GM19452 (cell line): ENCODE measurements at regions not wholly inside any gene's neighbourhood (a gene's known extent, or its start where the extent isn't known, plus 50 kb on each side); places are given as distances from the start of the nearest gene placed in this dataset.
"Not testable (repeated sequence)": the region's sequence is repeated elsewhere in the genome, so short reads cannot be mapped to it uniquely, and the experiment has no call there.

Source experiments
- ATAC-seq: cut with Tn5 transposase; IDR thresholded peaks from one replicate; pipeline ENCODE4 v1.9.1; 2021; ENCODE audit not compliant: unreplicated experiment

DNA sequence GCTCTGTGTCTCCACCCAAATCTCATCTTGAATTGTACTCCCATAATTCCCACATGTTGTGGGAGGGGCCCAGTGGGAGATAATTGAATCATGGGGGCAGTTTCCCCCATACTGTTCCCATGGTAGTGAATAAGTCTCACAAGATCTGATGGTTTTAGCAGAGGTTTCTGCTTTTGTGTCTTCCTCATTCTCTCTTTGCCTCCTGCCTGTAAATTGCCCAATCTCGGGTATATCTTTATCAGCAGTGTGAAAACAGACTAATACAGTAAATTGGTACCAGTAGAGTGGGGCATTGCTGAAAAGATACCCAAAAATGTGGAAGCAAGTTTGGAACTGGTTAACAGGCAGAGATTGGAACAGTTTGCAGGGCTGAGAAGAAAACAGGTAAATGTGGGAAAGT lies 278.1 kb upstream of the PCDH9 start:
- ATAC-seq, result not testable (repeated sequence)

DNA sequence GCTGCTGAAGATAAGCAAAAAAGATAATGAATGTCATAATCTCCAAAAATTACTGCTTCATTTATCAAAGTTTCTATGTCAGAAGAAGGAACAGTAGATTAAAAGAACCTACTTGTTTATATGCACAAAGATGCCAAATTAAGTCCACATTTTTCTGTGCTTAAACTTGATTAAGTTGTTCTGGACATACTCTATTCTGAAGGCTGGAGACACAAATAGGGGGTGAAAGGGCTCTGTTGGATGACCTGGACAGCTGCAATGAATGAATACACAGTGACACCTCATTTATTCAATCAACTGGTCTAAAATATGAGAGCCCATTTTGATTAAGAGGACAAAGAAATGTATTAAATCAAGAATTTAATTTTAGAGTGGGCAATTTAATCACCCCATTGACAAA lies 276.3 kb upstream of the PCDH9 start:
- no peak for ATAC-seq

DNA sequence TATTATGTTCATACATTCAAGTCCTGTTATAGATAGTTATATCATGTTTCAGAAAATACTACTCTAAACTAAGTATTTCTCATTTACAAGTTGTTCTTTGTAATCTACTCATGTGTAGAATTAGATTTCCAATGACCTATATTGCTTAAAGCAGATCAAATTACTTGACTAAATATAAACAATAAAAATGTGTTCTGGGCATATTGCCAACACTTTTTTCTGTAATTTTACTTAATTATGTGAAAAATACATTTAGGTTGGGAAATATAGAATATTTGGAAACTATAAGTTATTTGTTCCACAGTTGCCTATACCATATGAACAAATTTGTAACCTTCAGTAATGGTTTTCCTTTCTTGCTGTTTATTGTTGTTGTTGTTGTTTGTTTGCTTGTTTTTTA lies 275.2 kb upstream of the PCDH9 start:
- no peak for ATAC-seq

GRCh38 chr13:67498948-67499347 lies 268.8 kb upstream of the PCDH9 start:
- no peak for ATAC-seq

- no peak for ATAC-seq
These were observed 263.7 kb upstream of the PCDH9 start for GRCh38 chr13:67493835-67494234.

DNA sequence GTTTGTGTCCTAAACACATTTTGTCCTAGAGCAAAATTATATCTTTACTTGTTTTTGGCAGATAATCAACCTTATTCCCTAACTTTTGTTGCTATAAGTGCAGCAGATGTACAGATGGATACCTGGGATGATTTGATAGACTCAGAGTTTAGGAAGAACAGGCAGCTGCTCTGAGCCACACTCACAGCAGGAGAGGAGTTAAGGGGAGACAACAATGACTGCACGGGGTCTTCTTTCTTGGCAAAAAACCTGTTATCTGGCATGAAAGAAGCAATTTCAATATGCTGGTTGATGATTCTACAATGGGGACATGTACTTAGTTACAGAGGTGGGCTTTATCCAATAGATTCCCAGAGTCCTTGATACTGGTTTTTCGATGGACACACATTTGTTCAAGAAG lies 258.9 kb upstream of the PCDH9 start:
- ATAC-seq, result no peak

DNA sequence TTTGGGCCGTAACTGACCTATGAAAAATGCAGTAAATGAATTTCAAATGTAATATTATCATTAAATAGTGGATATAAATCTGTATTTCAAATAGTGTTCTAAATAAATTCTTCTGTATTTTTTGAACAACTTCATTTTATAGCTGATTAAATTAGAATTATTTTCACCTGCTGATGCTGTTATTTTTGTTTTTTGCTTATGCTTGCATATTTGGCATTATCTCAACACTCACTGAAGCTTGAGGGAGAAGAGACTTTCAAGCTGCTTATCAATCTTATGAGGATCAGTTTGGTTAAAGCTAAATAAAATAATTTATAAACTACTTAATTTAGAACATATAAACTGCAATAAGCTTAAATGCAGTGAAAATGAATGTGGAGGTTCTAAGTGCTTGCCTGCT lies 251.3 kb upstream of the PCDH9 start:
- no peak for ATAC-seq

DNA sequence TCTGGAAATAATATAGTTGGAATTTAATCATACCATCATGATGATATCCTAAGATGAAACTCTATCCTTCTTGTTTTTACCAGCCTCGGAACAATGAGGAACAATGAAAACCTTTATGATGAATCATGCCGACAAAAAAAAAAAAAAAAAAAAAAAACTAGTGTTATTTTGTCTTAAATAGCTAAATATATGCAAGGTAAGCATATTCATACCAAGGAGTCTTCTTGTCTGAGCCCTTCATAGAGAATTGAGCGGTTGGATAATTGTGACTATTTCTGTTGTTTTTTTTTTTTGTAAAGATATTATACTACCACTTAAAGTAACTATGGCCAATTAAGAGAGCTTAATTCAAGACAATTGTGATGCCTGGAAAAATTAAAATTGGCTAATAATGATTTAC lies 244.0 kb upstream of the PCDH9 start:
- no peak for ATAC-seq

DNA sequence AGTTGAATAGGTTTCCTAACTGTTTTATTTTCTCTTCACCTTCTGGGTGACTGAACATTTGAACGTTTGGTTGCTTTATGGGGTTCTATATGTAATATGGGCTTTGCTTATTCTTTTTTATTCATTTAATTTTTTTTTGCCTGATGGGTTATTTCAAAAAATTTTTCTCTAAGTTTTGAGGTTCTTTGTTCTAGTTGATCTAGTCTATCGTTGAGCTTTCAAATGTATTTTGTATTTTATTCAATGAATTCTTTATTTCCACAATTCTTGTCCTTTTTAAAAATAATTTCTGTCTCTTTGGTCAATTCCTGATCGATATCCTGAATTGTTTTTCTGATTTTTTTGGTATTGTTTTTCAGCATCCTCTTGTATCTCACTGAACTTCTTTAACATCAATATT lies 239.5 kb upstream of the PCDH9 start:
- no peak for ATAC-seq

- no peak for ATAC-seq
These were observed 236.4 kb upstream of the PCDH9 start for GRCh38 chr13:67466569-67466968.

DNA sequence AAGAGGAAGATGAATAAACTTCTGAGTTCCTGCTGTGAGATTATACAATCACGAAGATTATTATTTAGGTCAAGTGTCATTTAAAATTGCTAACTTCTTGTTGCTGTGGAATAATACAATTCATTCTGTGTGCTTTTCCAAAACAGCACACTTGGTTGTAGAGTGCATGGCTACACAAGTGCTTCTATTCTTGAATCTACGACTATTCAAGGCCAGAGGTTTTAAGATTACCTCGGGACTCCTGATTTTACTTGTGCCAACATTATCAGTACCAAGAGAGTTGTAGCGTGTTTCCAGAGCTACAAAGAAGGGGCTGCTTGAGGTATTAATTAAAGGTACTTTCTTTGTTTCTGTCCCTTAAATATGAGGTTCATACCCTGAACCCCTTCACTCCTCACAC lies 234.0 kb upstream of the PCDH9 start:
- no peak for ATAC-seq

GRCh38 chr13:67462098-67462497 lies 232.0 kb upstream of the PCDH9 start:
- no peak for ATAC-seq

- ATAC-seq, result not testable (repeated sequence)
These were observed 222.4 kb upstream of the PCDH9 start for GRCh38 chr13:67452526-67452925.

DNA sequence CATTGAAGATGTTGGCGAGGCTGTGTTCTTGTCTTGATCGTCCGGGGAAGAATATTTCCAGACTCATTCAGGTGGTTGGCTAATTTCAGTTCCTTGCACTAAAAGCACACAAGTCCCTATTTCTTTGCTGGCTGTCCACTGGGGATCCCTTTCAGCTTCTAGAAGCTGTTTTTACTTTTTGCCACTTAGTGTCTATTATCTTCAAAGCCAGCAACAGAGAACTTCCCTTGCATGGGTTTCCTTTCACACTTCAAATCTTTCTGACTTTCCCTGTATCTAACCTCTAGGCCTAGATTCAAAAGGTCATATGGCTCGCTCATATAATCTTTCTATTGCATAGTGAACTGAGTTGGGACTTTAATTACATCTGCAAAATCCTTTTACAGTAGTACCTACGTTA lies 215.3 kb upstream of the PCDH9 start:
- no peak for ATAC-seq

DNA sequence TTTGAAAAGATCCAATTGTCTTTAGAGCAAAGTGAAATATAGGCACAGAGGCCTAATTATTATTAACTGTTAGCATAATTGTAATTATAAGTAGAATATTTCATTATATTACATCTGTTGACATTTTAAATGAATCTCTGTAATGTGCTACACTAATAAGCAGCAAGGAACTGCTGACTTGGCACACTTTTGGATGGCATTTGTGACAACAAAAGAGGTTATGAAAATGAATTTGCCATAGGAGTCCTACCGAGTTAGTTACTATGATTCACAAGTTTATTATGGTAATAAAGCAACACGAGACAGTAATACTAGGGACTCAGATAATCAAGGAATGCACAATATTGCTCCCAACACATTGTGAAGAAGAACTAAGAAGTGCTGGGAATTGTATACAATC lies 213.8 kb upstream of the PCDH9 start:
- no peak for ATAC-seq

DNA sequence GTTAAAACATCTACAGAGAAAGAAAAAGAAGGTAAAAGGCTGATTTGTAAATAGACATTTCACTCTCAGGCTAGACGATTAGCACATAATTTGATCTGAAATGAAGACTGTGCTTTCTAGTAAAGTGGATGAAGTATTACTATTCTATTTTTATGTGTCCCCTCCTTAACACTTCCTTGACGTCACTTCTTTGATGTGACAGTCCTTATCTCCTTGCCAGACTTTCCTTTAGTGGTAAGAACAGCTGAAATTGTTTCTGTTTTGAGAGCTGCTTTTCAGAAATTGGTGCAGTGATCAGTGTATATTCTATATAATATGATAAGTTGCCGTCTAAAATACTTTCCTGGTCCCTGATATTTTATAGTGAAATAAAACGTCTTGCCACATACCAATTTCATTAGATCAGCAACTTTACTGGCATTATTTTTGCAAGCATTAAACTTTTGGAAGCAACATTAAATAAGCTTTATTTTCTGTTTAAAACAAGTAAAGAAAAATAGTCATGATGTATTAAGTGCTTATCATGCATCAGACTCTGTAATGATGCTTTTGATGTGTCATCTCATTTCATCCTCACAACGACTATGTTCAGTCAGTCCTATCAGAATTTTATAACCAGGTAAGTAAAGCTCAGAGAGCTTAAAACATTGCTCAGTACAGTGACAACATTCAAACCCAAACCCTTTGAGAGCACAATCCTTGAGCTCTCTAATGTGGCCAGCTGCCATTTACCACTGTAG lies 210.3 kb upstream of the PCDH9 start:
- no peak for ATAC-seq

DNA sequence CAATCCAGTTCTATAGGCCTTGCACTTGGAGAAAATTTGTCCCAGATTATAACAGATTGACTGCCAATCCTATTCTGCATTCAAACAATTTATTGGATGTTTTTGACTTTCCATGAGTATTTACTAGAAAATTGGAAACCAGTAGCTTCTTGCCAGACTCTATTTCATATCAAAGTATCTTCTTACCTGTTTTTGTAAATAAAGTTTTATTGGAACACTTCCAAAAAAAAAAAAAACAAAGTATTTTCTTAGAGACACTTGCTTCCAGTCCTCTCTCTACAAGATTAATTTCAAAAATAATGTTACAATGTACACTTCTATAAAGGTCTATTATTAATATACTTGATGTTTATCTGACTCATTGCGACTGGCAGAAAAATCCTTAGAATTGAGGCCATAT lies 209.2 kb upstream of the PCDH9 start:
- no peak for ATAC-seq

GRCh38 chr13:67438465-67438864 lies 208.3 kb upstream of the PCDH9 start:
- no peak for ATAC-seq

DNA sequence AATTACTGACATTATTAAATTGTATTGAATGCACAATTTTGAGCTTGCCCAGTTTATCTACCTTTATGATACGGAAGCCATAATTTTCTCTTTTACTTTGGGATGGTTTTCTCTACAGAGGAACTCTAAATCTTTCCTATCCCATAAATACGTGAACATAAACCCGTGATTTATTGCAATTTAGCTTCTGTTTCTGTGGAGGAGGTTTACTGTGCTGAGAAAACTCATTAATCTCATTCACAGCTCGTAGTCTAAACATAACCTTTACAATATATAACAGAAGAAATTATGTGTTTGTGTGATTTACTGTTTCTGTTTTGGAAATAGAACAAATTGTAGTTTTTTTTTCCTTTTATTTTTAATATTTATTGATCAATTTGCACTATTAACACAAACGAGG lies 207.1 kb upstream of the PCDH9 start:
- ATAC-seq, result no peak

- no peak for ATAC-seq
These were observed 191.3 kb upstream of the PCDH9 start for GRCh38 chr13:67421475-67421874.

- peak; percentile 58 for ATAC-seq
These were observed 186.2 kb upstream of the PCDH9 start for GRCh38 chr13:67416047-67416925.

DNA sequence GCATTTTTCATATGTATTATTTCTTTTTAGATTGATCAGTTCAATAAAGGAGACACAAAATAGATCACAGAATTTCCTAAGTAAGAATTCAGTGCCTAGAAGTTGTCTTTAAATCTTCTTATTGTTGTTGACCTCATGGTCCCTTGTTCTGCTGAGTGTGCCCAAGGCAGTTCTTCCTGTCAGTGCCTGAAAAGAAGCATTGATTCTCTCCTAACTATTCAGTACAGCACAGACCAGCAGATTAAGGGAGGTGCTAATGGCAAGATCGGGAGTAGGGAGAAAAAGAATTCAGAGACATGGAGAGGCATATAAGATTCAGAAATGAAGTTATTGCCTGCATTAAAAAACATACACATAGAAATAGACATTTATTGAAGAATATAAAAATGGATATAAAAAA lies 180.5 kb upstream of the PCDH9 start:
- ATAC-seq, result no peak
